A549 (cell line): ENCODE measurements at regions not wholly inside any gene's neighbourhood (a gene's known extent, or its start where the extent isn't known, plus 50 kb on each side); places are given as distances from the start of the nearest gene placed in this dataset.

Source experiments
- ATAC-seq, 2 experiments: fragments of 200-7000 bp in 1 of 2; fragments of >200 bp in 1 of 2; cut with Nextera tagmentation in 1 of 2; cut with Tn5 transposase in 1 of 2; 3 replicates each; pipeline versions ENCODE4 v1.8.0 to v1.9.1; 2018 to 2020; ENCODE audit warnings: mild to moderate bottlenecking in 1 of 2, moderate library complexity in 1 of 2
- CTCF ChIA-PET: fragments of 300-600 bp; sonication (Branson Sonifier 250); formaldehyde crosslinking; extraction: SDS; loops from one replicate; lab custom pipeline; 2021; ENCODE audit warnings: antibody characterized with exemption, inconsistent platforms; lab: Yijun Ruan, JAX
- POLR2A ChIA-PET: fragments of 350-600 bp; formaldehyde crosslinking; extraction: SDS; loops from one replicate; lab custom pipeline; 2021; ENCODE audit warnings: antibody characterized with exemption, inconsistent platforms; lab: Yijun Ruan, JAX
- DNase-seq, 2 experiments: peaks; one replicate each; pipeline versions ENCODE4 v3.0.0 to v3.0.0-alpha.2; 2011 to 2016; ENCODE audit warnings: low read depth in 1 of 2, low spot score in 1 of 2
- FAIRE-seq: peaks from 2 replicates; lab custom pipeline; 2011; peaks lifted over from hg19 to GRCh38; lab: Jason Lieb, UNC
- H3K27ac ChIP-seq, 2 experiments: fragments of >200 bp; sonication (Bioruptor Twin); formaldehyde crosslinking; 3 replicates each; pipeline ENCODE4 v1.5.1; 2016 to 2017
- H3K4me1 ChIP-seq: fragments of >200 bp; sonication (Bioruptor Twin); formaldehyde crosslinking; 3 replicates; pipeline ENCODE4 v1.6.1; 2016
- H3K4me2 ChIP-seq: fragments of >200 bp; sonication (Bioruptor Twin); formaldehyde crosslinking; 3 replicates; pipeline ENCODE4 v1.6.1; 2016
- H3K4me3 ChIP-seq: fragments of >200 bp; sonication (Bioruptor Twin); formaldehyde crosslinking; 3 replicates; pipeline ENCODE4 v1.5.1; 2016
- H3K9me3 ChIP-seq: fragments of >200 bp; sonication (Bioruptor Twin); formaldehyde crosslinking; 3 replicates; pipeline ENCODE4 v1.6.1; 2016
- BCL3 ChIP-seq: fragments of >200 bp; sonication (Bioruptor Twin); formaldehyde crosslinking; IDR thresholded peaks from 3 replicates; pipeline ENCODE4 v1.6.1; 2016
- BHLHE40 ChIP-seq: IDR thresholded peaks from 2 replicates; pipeline ENCODE4 v1.6.1; 2012; ENCODE audit warnings: low read depth, low read length, inconsistent platforms
- CHD4 ChIP-seq: fragments of 200-600 bp; sonication (generic); IDR thresholded peaks from 2 replicates; pipeline ENCODE4 v1.6.1; 2016; ENCODE audit warnings: antibody characterized with exemption, mild to moderate bottlenecking, borderline replicate concordance
- EHF ChIP-seq: fragments of 250-450 bp; sonication (Bioruptor Pico); IDR thresholded peaks from 2 replicates; pipeline ENCODE4 v1.5.0; 2020; ENCODE audit warnings: mild to moderate bottlenecking
- EHMT2 ChIP-seq: fragments of 200-600 bp; sonication (generic); IDR thresholded peaks from 2 replicates; pipeline ENCODE4 v1.6.1; 2016; ENCODE audit warnings: antibody characterized with exemption, low read depth, mild to moderate bottlenecking, moderate library complexity
- ELK1 ChIP-seq: fragments of 150-350 bp; IDR thresholded peaks from 2 replicates; pipeline ENCODE4 v1.6.1; 2014; ENCODE audit warnings: low read depth, mild to moderate bottlenecking, low read length
- ESRRA ChIP-seq: fragments of 150-350 bp; IDR thresholded peaks from 2 replicates; pipeline ENCODE4 v1.6.1; 2014; ENCODE audit warnings: mild to moderate bottlenecking, low read length, borderline replicate concordance
- FOXS1 ChIP-seq: fragments of 250-450 bp; sonication (Bioruptor Pico); IDR thresholded peaks from 2 replicates; pipeline ENCODE4 v1.5.0; 2020; ENCODE audit warnings: mild to moderate bottlenecking, moderate library complexity
- HOXA7 ChIP-seq: fragments of 250-450 bp; sonication (Bioruptor Pico); IDR thresholded peaks from 2 replicates; pipeline ENCODE4 v1.5.0; 2020; ENCODE audit warnings: mild to moderate bottlenecking, moderate library complexity
- HOXB13 ChIP-seq: fragments of 250-450 bp; sonication (Bioruptor Pico); IDR thresholded peaks from 2 replicates; pipeline ENCODE4 v1.5.0; 2020; ENCODE audit warnings: low read depth, mild to moderate bottlenecking, moderate library complexity
- JUNB ChIP-seq: fragments of >200 bp; sonication (Bioruptor Twin); formaldehyde crosslinking; IDR thresholded peaks from 2 replicates; pipeline ENCODE4 v1.6.1; 2016
- MAX ChIP-seq: IDR thresholded peaks from 2 replicates; pipeline ENCODE4 v1.6.1; 2012
- NFE2L2 ChIP-seq: fragments of 150-350 bp; conservative IDR thresholded peaks from 2 replicates; pipeline ENCODE4 v1.6.1; 2014; ENCODE audit warnings: low read length
- NR3C1 ChIP-seq: fragments of >200 bp; sonication (Bioruptor Twin); formaldehyde crosslinking; IDR thresholded peaks from 3 replicates; pipeline ENCODE4 v1.6.1; 2017
- POLR2AphosphoS2 ChIP-seq: conservative IDR thresholded peaks from 2 replicates; pipeline ENCODE4 v1.6.1; 2012; ENCODE audit warnings: low read length, improper control_type of control experiment, inconsistent platforms
- RARB ChIP-seq: fragments of 250-450 bp; sonication (Bioruptor Pico); IDR thresholded peaks from 2 replicates; pipeline ENCODE4 v1.8.0; 2021; ENCODE audit warnings: mild to moderate bottlenecking, moderate library complexity
- RFX5 ChIP-seq: fragments of 450-650 bp; IDR thresholded peaks from 2 replicates; pipeline ENCODE4 v1.7.1; 2014; ENCODE audit warnings: antibody characterized with exemption, mild to moderate bottlenecking, moderate library complexity
- RNF2 ChIP-seq: fragments of 200-600 bp; sonication (generic); IDR thresholded peaks from 2 replicates; pipeline ENCODE4 v1.6.1; 2016; ENCODE audit warnings: low read depth, mild to moderate bottlenecking, antibody characterized with exemption, moderate library complexity, borderline replicate concordance
- SREBF2 ChIP-seq: fragments of 450-650 bp; IDR thresholded peaks from 2 replicates; pipeline ENCODE4 v1.6.1; 2014; ENCODE audit warnings: mild to moderate bottlenecking, moderate library complexity
- TFCP2L1 ChIP-seq: fragments of 250-450 bp; sonication (Bioruptor Pico); IDR thresholded peaks from 2 replicates; pipeline ENCODE4 v1.5.0; 2021; ENCODE audit warnings: mild to moderate bottlenecking
- TP53 ChIP-seq: fragments of 250-450 bp; sonication (Bioruptor Pico); IDR thresholded peaks from 2 replicates; pipeline ENCODE4 v1.5.0; 2021; ENCODE audit warnings: mild to moderate bottlenecking, moderate library complexity
- ZFP36 ChIP-seq: fragments of 450-650 bp; IDR thresholded peaks from 2 replicates; pipeline ENCODE4 v1.6.1; 2014; ENCODE audit warnings: borderline replicate concordance; ENCODE audit not compliant: partially characterized antibody
- ZSCAN20 ChIP-seq: fragments of 250-450 bp; sonication (Bioruptor Pico); IDR thresholded peaks from 2 replicates; pipeline ENCODE4 v1.8.0; 2022; ENCODE audit warnings: mild to moderate bottlenecking, moderate library complexity
- WGBS: methylation state at CpG from one replicate; pipeline ENCODE4 v1.1.6; 2017; ENCODE audit errors: missing lambda C conversion rate; 5-methylcytosine and 5-hydroxymethylcytosine counted together
- TF ChIP-seq, protein P1 (sequence below): fragments of >200 bp; sonication (Bioruptor Twin); formaldehyde crosslinking; IDR thresholded peaks from 2 replicates; pipeline ENCODE4 v1.6.1; 2016
- TF ChIP-seq, protein P2 (sequence below): fragments of 200-600 bp; sonication (generic); IDR thresholded peaks from 2 replicates; pipeline ENCODE4 v1.6.1; 2016; ENCODE audit warnings: antibody characterized with exemption, mild to moderate bottlenecking, moderate library complexity
- TF ChIP-seq, protein P3 (sequence below): fragments of 250-450 bp; sonication (Bioruptor Pico); IDR thresholded peaks from 2 replicates; pipeline ENCODE4 v1.5.0; 2020; ENCODE audit warnings: low read depth, mild to moderate bottlenecking, moderate library complexity

GRCh38 chr20:40525351-40525750, 163.7 kb downstream of the MAFB start:
- DNase-seq (no peak), ATAC-seq (no peak), FAIRE-seq (no peak)
- Histone ChIP-seq H3K27ac (no peak overlapping the region), H3K9me3 (no peaks in the 10 kb centered on the region), H3K4me3 (no peak overlapping the region), H3K4me1 (no peaks in the 10 kb centered on the region), H3K4me2 (no peak overlapping the region)
- 3% methylated on average over 4 of the region's 4 CpGs for WGBS
- ChIA-PET CTCF (no interaction called here), POLR2A (no interaction called here)
- no peak for TF ChIP-seq HOXA7 (CRISPR knock-in tag)
- TF ChIP-seq EHMT2 = no peak
- TF ChIP-seq ELK1 = no peak
- no peak for TF ChIP-seq CHD4
- no peak for TF ChIP-seq ZFP36
- TF ChIP-seq RNF2 = no peak
- TF ChIP-seq FOXS1 (CRISPR knock-in tag) = no peak
- TF ChIP-seq BHLHE40 = no peak
- TF ChIP-seq, protein P1, sequence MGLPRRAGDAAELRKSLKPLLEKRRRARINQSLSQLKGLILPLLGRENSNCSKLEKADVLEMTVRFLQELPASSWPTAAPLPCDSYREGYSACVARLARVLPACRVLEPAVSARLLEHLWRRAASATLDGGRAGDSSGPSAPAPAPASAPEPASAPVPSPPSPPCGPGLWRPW = no peak
- no peak for TF ChIP-seq NR3C1
- TF ChIP-seq, protein P2, sequence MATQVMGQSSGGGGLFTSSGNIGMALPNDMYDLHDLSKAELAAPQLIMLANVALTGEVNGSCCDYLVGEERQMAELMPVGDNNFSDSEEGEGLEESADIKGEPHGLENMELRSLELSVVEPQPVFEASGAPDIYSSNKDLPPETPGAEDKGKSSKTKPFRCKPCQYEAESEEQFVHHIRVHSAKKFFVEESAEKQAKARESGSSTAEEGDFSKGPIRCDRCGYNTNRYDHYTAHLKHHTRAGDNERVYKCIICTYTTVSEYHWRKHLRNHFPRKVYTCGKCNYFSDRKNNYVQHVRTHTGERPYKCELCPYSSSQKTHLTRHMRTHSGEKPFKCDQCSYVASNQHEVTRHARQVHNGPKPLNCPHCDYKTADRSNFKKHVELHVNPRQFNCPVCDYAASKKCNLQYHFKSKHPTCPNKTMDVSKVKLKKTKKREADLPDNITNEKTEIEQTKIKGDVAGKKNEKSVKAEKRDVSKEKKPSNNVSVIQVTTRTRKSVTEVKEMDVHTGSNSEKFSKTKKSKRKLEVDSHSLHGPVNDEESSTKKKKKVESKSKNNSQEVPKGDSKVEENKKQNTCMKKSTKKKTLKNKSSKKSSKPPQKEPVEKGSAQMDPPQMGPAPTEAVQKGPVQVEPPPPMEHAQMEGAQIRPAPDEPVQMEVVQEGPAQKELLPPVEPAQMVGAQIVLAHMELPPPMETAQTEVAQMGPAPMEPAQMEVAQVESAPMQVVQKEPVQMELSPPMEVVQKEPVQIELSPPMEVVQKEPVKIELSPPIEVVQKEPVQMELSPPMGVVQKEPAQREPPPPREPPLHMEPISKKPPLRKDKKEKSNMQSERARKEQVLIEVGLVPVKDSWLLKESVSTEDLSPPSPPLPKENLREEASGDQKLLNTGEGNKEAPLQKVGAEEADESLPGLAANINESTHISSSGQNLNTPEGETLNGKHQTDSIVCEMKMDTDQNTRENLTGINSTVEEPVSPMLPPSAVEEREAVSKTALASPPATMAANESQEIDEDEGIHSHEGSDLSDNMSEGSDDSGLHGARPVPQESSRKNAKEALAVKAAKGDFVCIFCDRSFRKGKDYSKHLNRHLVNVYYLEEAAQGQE = no peak
- no peak for TF ChIP-seq EHF (CRISPR knock-in tag)

- Histone ChIP-seq H3K4me2 (no peak overlapping the region), H3K9me3 (no peaks in the 10 kb centered on the region), H3K27ac (no peak overlapping the region), H3K4me1 (no peaks in the 10 kb centered on the region), H3K4me3 (no peak overlapping the region)
- FAIRE-seq (no peak), DNase-seq (no peak), ATAC-seq (no peak)
- no peak for TF ChIP-seq NFE2L2
- TF ChIP-seq JUNB = no peak
- no peak for TF ChIP-seq RARB (CRISPR knock-in tag)
- TF ChIP-seq, protein P2 = no peak
- TF ChIP-seq POLR2AphosphoS2 = no peak
- TF ChIP-seq TFCP2L1 (CRISPR knock-in tag) = no peak
- TF ChIP-seq TP53 (CRISPR knock-in tag) = no peak
- TF ChIP-seq ZSCAN20 (CRISPR knock-in tag) = no peak
- TF ChIP-seq MAX = no peak
- no peak for TF ChIP-seq HOXB13 (CRISPR knock-in tag)
- TF ChIP-seq ESRRA = no peak
- TF ChIP-seq, protein P1 = no peak
- TF ChIP-seq RFX5 = no peak
- TF ChIP-seq SREBF2 = no peak
- no peak for TF ChIP-seq RNF2
- TF ChIP-seq, protein P3, sequence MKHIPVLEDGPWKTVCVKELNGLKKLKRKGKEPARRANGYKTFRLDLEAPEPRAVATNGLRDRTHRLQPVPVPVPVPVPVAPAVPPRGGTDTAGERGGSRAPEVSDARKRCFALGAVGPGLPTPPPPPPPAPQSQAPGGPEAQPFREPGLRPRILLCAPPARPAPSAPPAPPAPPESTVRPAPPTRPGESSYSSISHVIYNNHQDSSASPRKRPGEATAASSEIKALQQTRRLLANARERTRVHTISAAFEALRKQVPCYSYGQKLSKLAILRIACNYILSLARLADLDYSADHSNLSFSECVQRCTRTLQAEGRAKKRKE = no peak
- TF ChIP-seq BCL3 = no peak
- ChIA-PET POLR2A (no interaction called here), CTCF (no interaction called here)
- 24% methylated on average over 2 of the region's 2 CpGs for WGBS
Observed at GRCh38 chr20:40524071-40524470, 165.0 kb downstream of the MAFB start.
